Lower lobe of right lung (tissue), 2 donors: ENCODE measurements at regions not wholly inside any gene's neighbourhood (a gene's known extent, or its start where the extent isn't known, plus 50 kb on each side); places are given as distances from the start of the nearest gene placed in this dataset.
A peak's percentile ranks its signal among the peaks of the same experiment; 100 is the strongest.
"Not testable (repeated sequence)": the region's sequence is repeated elsewhere in the genome, so short reads cannot be mapped to it uniquely, and the experiment has no call there.

ENCODE experiments used
- ATAC-seq, 2 donors: fragments of 200-7000 bp; cut with Tn5 transposase; one replicate each; pipeline ENCODE4 v1.9.1; 2020 to 2022; ENCODE audit warnings: mild to moderate bottlenecking in 2 of 2, moderate library complexity in 2 of 2
- DNase-seq: peaks from one replicate; pipeline ENCODE4 v3.0.0-alpha.2; 2020
- H3K27ac ChIP-seq: fragments of 200-600 bp; one replicate; pipeline ENCODE4 v1.8.0; 2022
- H3K27me3 ChIP-seq: fragments of 200-600 bp; one replicate; pipeline ENCODE4 v1.8.0; 2022; ENCODE audit warnings: low read depth
- H3K36me3 ChIP-seq: fragments of 200-600 bp; one replicate; pipeline ENCODE4 v1.8.0; 2022; ENCODE audit warnings: mild to moderate bottlenecking
- H3K4me1 ChIP-seq: fragments of 200-600 bp; one replicate; pipeline ENCODE4 v1.8.0; 2022
- H3K4me3 ChIP-seq: fragments of 200-600 bp; one replicate; pipeline ENCODE4 v1.8.0; 2022; ENCODE audit warnings: mild to moderate bottlenecking
- H3K9me3 ChIP-seq: fragments of 200-600 bp; one replicate; pipeline ENCODE4 v1.8.0; 2022
- CTCF ChIP-seq: fragments of 200-600 bp; IDR thresholded peaks from one replicate; pipeline ENCODE4 v1.8.0; 2022; ENCODE audit warnings: antibody characterized with exemption, mild to moderate bottlenecking
- intact Hi-C: fragments of 100-400 bp; cut with DNase I; formaldehyde crosslinking; loops from one replicate; pipeline ENCODE4 v1.11.0; 2022
- donor health status: DM: no; HTN: yes; CAD: no; lungs with severe emphysema.

DNA sequence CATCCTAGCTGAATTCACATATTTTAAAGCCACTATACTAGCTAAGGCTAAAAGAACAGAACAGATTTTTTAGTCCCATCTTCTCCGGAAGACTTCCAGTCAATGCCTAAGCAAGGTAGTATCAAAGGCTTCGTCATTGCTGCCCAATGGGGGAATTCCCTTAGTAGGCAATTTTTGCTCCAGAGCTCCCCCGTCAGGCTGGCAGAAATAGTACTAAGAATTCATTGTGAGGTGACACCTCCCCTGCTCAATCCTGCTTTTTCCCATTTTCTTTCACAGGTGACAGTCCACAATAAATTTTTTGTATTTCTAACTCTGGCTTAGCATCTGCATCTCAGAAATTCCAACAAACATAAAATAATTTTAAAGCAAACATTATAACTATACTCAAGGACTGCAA is 52.8 kb upstream of the SRSF6 start:
- intact Hi-C loops, result no loop called here
- ATAC-seq, result peak in 1 of 2 donors; percentile 53

GRCh38 chr20:43400882-43401281 is 56.8 kb upstream of the SRSF6 start:
- DNase-seq, ATAC-seq, H3K36me3 ChIP-seq, H3K4me1 ChIP-seq, H3K27me3 ChIP-seq, H3K9me3 ChIP-seq, H3K27ac ChIP-seq, intact Hi-C loops, H3K4me3 ChIP-seq: not testable (repeated sequence)

More for the DNA sequence above, 52.8 kb upstream of the SRSF6 start:
- no peak for DNase-seq
- no peaks in the 10 kb centered on the region for H3K36me3 ChIP-seq
- H3K4me1 ChIP-seq, result no peaks in the 10 kb centered on the region
- no peak overlapping the region for H3K4me3 ChIP-seq
- peaks cover 9% of the 10 kb centered on the region for H3K27me3 ChIP-seq
- H3K27ac ChIP-seq, result no peak overlapping the region
- peak; percentile 29 for TF ChIP-seq CTCF
- H3K9me3 ChIP-seq, result no peaks in the 10 kb centered on the region

DNA sequence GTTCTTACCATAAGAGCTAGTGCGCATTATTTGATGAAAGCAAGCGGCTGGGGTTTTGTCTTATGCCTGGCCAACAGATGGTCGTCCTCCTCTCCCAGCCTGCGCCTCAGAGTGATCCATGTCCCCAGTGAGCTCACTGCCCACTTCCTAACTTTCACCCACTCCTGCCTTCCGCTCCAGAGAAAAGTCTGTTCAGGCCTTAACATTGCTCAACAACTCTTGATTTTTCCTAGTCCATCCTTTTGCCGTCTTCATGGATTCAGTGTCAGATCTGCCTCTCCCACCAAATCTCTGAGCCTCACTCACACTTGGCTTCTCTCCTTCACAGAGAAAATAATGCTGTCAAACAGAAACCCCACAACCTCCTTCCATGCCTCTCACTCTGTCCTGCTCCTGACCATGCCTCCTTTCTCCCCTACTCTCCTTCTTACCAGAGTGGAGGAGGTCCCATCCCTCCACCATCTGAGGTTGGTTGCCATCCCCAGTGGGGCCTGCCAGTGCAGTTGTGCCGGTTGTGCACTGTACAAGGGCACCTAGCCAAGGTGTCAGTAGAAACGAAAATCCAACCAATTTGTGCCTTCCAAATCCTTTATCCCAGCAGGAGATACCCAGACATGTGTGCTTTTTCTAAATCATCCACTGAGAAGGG is 58.9 kb upstream of the SRSF6 start:
- no peak for DNase-seq
- Histone ChIP-seq H3K9me3 (no peaks in the 10 kb centered on the region), H3K36me3 (no peaks in the 10 kb centered on the region), H3K27me3 (no peaks in the 10 kb centered on the region), H3K4me3 (no peak overlapping the region), H3K27ac (no peak overlapping the region), H3K4me1 (no peaks in the 10 kb centered on the region)
- intact Hi-C loops, result no loop called here
- TF ChIP-seq CTCF, result no peak
- no peak for ATAC-seq

DNA sequence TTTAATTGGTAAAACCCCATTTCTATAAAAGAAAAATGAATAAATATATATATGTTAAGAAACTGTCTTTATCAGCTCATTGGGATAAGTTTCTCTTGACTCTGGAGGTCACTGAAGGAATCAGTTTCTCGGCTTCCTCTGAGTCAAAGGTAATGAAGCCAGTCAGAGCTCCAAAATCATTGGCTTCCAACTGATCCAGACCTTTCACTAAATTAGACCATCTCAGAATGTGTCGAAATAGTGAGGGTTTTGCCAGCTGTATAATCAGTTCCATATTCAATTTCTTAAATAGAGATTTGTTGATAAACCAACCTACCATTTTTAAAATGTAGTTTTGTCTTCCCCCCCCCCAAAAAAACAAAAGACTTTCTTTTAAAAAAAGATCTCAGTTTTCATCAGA is 60.5 kb upstream of the SRSF6 start:
- no peak for TF ChIP-seq CTCF
- intact Hi-C loops, result no loop called here
- Histone ChIP-seq H3K4me1 (no peaks in the 10 kb centered on the region), H3K27ac (no peak overlapping the region), H3K27me3 (no peaks in the 10 kb centered on the region), H3K4me3 (no peak overlapping the region), H3K36me3 (no peaks in the 10 kb centered on the region), H3K9me3 (no peaks in the 10 kb centered on the region)
- ATAC-seq, result no peak
- no peak for DNase-seq

- H3K36me3 ChIP-seq, result no peaks in the 10 kb centered on the region
- peaks cover 12% of the 10 kb centered on the region for H3K4me1 ChIP-seq
- no peak for TF ChIP-seq CTCF
- intact Hi-C loops, result no loop called here
- H3K9me3 ChIP-seq, result no peaks in the 10 kb centered on the region
- ATAC-seq (no peak), DNase-seq (no peak)
- no peak overlapping the region for H3K4me3 ChIP-seq
- no peaks in the 10 kb centered on the region for H3K27me3 ChIP-seq
- H3K27ac ChIP-seq, result no peak overlapping the region
Observed at GRCh38 chr20:43393052-43393451, 64.6 kb upstream of the SRSF6 start.

DNA sequence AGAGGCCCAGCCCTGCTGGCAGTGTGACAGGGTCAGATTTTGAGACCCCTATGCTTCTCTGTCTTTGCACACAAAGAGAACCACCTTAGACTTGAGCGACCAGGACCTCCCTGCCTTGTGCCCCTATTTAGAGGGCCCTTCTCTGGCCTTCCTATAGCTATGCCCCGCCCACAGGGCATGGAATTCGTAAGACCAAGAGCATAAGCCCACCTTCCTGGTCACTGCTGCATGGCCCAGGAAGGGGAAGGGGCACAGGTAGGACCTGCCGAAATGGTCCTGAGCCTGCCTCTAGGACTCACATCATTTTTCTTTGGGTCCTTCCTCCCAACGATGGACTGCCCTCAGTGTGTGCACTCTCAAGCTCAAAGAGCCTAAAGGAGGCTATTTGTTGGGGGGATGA is 65.1 kb upstream of the SRSF6 start:
- no peak for ATAC-seq
- DNase-seq, result no peak
- peaks cover 14% of the 10 kb centered on the region for H3K4me1 ChIP-seq
- no peaks in the 10 kb centered on the region for H3K36me3 ChIP-seq
- H3K27ac ChIP-seq, result no peak overlapping the region
- no peak overlapping the region for H3K4me3 ChIP-seq
- H3K27me3 ChIP-seq, result no peaks in the 10 kb centered on the region
- H3K9me3 ChIP-seq, result no peaks in the 10 kb centered on the region
- TF ChIP-seq CTCF, result no peak
- intact Hi-C loops, result no loop called here
